Neural progenitor cell (in vitro differentiated cells): ENCODE measurements at regions not wholly inside any gene's neighbourhood (a gene's known extent, or its start where the extent isn't known, plus 50 kb on each side); places are given as distances from the start of the nearest gene placed in this dataset.

ENCODE experiments used
- DNase-seq: peaks from one replicate; pipeline ENCODE4 v3.0.0-alpha.2; 2016; ENCODE audit warnings: low spot score
- H2AFZ ChIP-seq: fragments of 200-600 bp; sonication (generic); replicated peaks from 2 replicates; pipeline ENCODE4 v1.6.1; 2016; ENCODE audit warnings: antibody characterized with exemption
- H3F3A ChIP-seq: fragments of 200-600 bp; sonication (generic); 2 replicates; pipeline ENCODE4 v1.6.1; 2016; ENCODE audit warnings: antibody characterized with exemption, low read depth
- H3K27ac ChIP-seq: fragments of 200-600 bp; sonication (generic); 2 replicates; pipeline ENCODE4 v1.5.1; 2016; ENCODE audit warnings: mild to moderate bottlenecking
- H3K27me3 ChIP-seq: fragments of 200-600 bp; sonication (generic); 2 replicates; pipeline ENCODE4 v1.6.1; 2016; ENCODE audit warnings: mild to moderate bottlenecking, moderate library complexity
- H3K36me3 ChIP-seq: fragments of 200-600 bp; sonication (generic); 2 replicates; pipeline ENCODE4 v1.5.1; 2016
- H3K4me1 ChIP-seq: fragments of 200-600 bp; sonication (generic); 2 replicates; pipeline ENCODE4 v1.6.1; 2016; ENCODE audit warnings: mixed run types
- H3K4me2 ChIP-seq: fragments of 200-600 bp; sonication (generic); 2 replicates; pipeline ENCODE4 v1.6.1; 2016
- H3K4me3 ChIP-seq: fragments of 200-600 bp; sonication (generic); 2 replicates; pipeline ENCODE4 v1.5.1; 2016
- H3K79me2 ChIP-seq: fragments of 200-600 bp; sonication (generic); 2 replicates; pipeline ENCODE4 v1.6.1; 2016; ENCODE audit warnings: low read depth
- H3K9ac ChIP-seq: fragments of 200-600 bp; sonication (generic); 2 replicates; pipeline ENCODE4 v1.6.1; 2016
- H3K9me3 ChIP-seq: fragments of 200-600 bp; sonication (generic); 2 replicates; pipeline ENCODE4 v1.5.1; 2016; ENCODE audit warnings: low read depth
- H4K20me1 ChIP-seq: fragments of 200-600 bp; sonication (generic); 2 replicates; pipeline ENCODE4 v1.6.1; 2016; ENCODE audit warnings: low read depth
- H3K27ac Mint-ChIP-seq: 3 replicates; pipeline ENCODE4 v1.8.0; 2021; ENCODE audit warnings: mixed read lengths
- H3K27me3 Mint-ChIP-seq: 2 replicates; pipeline ENCODE4 v1.8.0; 2022; ENCODE audit warnings: low read depth, mild to moderate bottlenecking, inconsistent platforms, moderate library complexity, mixed read lengths; ENCODE audit not compliant: insufficient read depth
- H3K36me3 Mint-ChIP-seq: 3 replicates; pipeline ENCODE4 v1.8.0; 2021; ENCODE audit warnings: mixed read lengths
- H3K4me1 Mint-ChIP-seq: 3 replicates; pipeline ENCODE4 v1.8.0; 2021; ENCODE audit warnings: mixed read lengths
- H3K4me3 Mint-ChIP-seq: 3 replicates; pipeline ENCODE4 v1.8.0; 2021; ENCODE audit warnings: mild to moderate bottlenecking, moderate library complexity, mixed read lengths
- H3K9me3 Mint-ChIP-seq: 3 replicates; pipeline ENCODE4 v1.8.0; 2020; ENCODE audit warnings: mixed read lengths
- CTCF ChIP-seq: fragments of 200-600 bp; sonication (generic); IDR thresholded peaks from 2 replicates; pipeline ENCODE4 v1.5.1; 2017; ENCODE audit warnings: antibody characterized with exemption, mild to moderate bottlenecking
- EZH2 ChIP-seq: fragments of 200-600 bp; sonication (generic); IDR thresholded peaks from 2 replicates; pipeline ENCODE4 v1.6.1; 2017; ENCODE audit warnings: antibody characterized with exemption, mild to moderate bottlenecking, moderate library complexity
- EZH2phosphoT487 ChIP-seq: fragments of 200-600 bp; sonication (generic); IDR thresholded peaks from 2 replicates; pipeline ENCODE4 v1.6.1; 2017; ENCODE audit warnings: antibody characterized with exemption

- Histone ChIP-seq H3F3A (no peaks in the 10 kb centered on the region), H3K4me2 (no peak overlapping the region), H4K20me1 (no peaks in the 10 kb centered on the region), H3K4me1 (no peaks in the 10 kb centered on the region), H3K27me3 (no peaks in the 10 kb centered on the region), H3K79me2 (no peaks in the 10 kb centered on the region), H3K27ac (no peak overlapping the region), H3K4me3 (no peak overlapping the region), H3K36me3 (no peaks in the 10 kb centered on the region), H2AFZ (no peak overlapping the region), H3K9ac (no peak overlapping the region), H3K9me3 (no peaks in the 10 kb centered on the region)
- Mint-ChIP-seq H3K4me3 (no peak overlapping the region), H3K27me3 (no peaks in the 10 kb centered on the region), H3K9me3 (peaks cover 23% of the 10 kb centered on the region), H3K27ac (no peak overlapping the region), H3K4me1 (no peaks in the 10 kb centered on the region), H3K36me3 (peaks cover 2% of the 10 kb centered on the region)
- TF ChIP-seq EZH2phosphoT487: no peak
- TF ChIP-seq CTCF: no peak
- TF ChIP-seq EZH2: no peak
- no peak for DNase-seq
Measured at GRCh38 chr7:91710881-91711280, 169.6 kb downstream of the MTERF1 start.

GRCh38 chr7:91713669-91714068, 166.8 kb downstream of the MTERF1 start:
- no peak overlapping the region for H3K27ac ChIP-seq
- H3K4me3 ChIP-seq: no peak overlapping the region
- no peaks in the 10 kb centered on the region for H3K9me3 ChIP-seq
- no peaks in the 10 kb centered on the region for H3F3A ChIP-seq
- TF ChIP-seq EZH2 (no peak), EZH2phosphoT487 (no peak)
- H3K4me1 Mint-ChIP-seq: peaks cover 5% of the 10 kb centered on the region
- H3K79me2 ChIP-seq: no peaks in the 10 kb centered on the region
- peaks cover 12% of the 10 kb centered on the region for H3K9me3 Mint-ChIP-seq
- DNase-seq: no peak
- no peak overlapping the region for H3K27ac Mint-ChIP-seq
- no peak overlapping the region for H3K4me2 ChIP-seq
- peaks cover 4% of the 10 kb centered on the region for H3K36me3 Mint-ChIP-seq
- no peaks in the 10 kb centered on the region for H3K27me3 Mint-ChIP-seq
- no peaks in the 10 kb centered on the region for H4K20me1 ChIP-seq
- H2AFZ ChIP-seq: no peak overlapping the region
- no peaks in the 10 kb centered on the region for H3K27me3 ChIP-seq
- H3K4me3 Mint-ChIP-seq: no peak overlapping the region
- no peaks in the 10 kb centered on the region for H3K36me3 ChIP-seq
- peaks cover 2% of the 10 kb centered on the region for H3K4me1 ChIP-seq
- no peak overlapping the region for H3K9ac ChIP-seq

GRCh38 chr7:91717681-91718470, 162.6 kb downstream of the MTERF1 start:
- peaks cover 11% of the 10 kb centered on the region for H3K4me1 Mint-ChIP-seq
- no peak for DNase-seq
- no peaks in the 10 kb centered on the region for H4K20me1 ChIP-seq

More at GRCh38 chr7:91717681-91718470, 162.6 kb downstream of the MTERF1 start:
- Mint-ChIP-seq H3K27me3 (peaks cover 5% of the 10 kb centered on the region), H3K9me3 (peaks cover 14% of the 10 kb centered on the region), H3K36me3 (peaks cover 2% of the 10 kb centered on the region), H3K4me3 (no peak overlapping the region), H3K27ac (no peak overlapping the region)
- no peaks in the 10 kb centered on the region for H3K9me3 ChIP-seq
- no peaks in the 10 kb centered on the region for H3F3A ChIP-seq
- H3K4me1 ChIP-seq: peaks cover 10% of the 10 kb centered on the region
- no peaks in the 10 kb centered on the region for H3K36me3 ChIP-seq
- no peaks in the 10 kb centered on the region for H3K27me3 ChIP-seq
- H3K9ac ChIP-seq: no peak overlapping the region
- H3K27ac ChIP-seq: no peak overlapping the region
- H2AFZ ChIP-seq: no peak overlapping the region
- H3K79me2 ChIP-seq: no peaks in the 10 kb centered on the region
- no peak overlapping the region for H3K4me3 ChIP-seq
- TF ChIP-seq CTCF (no peak), EZH2 (no peak), EZH2phosphoT487 (no peak)
- no peak overlapping the region for H3K4me2 ChIP-seq
